Transverse colon (tissue), 4 donors: ENCODE measurements at regions not wholly inside any gene's neighbourhood (a gene's known extent, or its start where the extent isn't known, plus 50 kb on each side); places are given as distances from the start of the nearest gene placed in this dataset.
A peak's percentile ranks its signal among the peaks of the same experiment; 100 is the strongest.

Experiments
- DNase-seq: peaks from one replicate; pipeline ENCODE4 v3.0.0-alpha.2; 2019
- H3K27ac ChIP-seq, 4 donors: fragments of 200-600 bp; sonication (generic); 2 replicates each; pipeline ENCODE4 v1.5.1; 2016 to 2018; ENCODE audit warnings: inconsistent platforms in 4 of 4
- H3K27me3 ChIP-seq: fragments of 200-600 bp; sonication (generic); 2 replicates; pipeline ENCODE4 v1.5.1; 2017; ENCODE audit warnings: inconsistent platforms
- H3K36me3 ChIP-seq, 4 donors: fragments of 200-600 bp; sonication (generic); 2 replicates each; pipeline ENCODE4 v1.5.1; 2017 to 2019; ENCODE audit warnings: inconsistent platforms in 4 of 4
- H3K4me1 ChIP-seq, 4 donors: fragments of 200-600 bp; sonication (generic); 2 replicates each; pipeline ENCODE4 v1.5.1; 2017 to 2020; ENCODE audit warnings: inconsistent platforms in 4 of 4
- H3K4me3 ChIP-seq, 4 donors: fragments of 200-600 bp; sonication (generic); 1 replicate in 1 of 4; 2 replicates in 3 of 4; pipeline versions ENCODE4 v1.5.1 to v1.6.1; 2017 to 2019; ENCODE audit warnings: inconsistent platforms in 4 of 4
- H3K9me3 ChIP-seq, 2 donors: fragments of 200-600 bp; sonication (generic); 2 replicates each; pipeline ENCODE4 v1.5.1; 2017 to 2019; ENCODE audit warnings: inconsistent platforms in 2 of 2
- EP300 ChIP-seq: sonication (generic); formaldehyde crosslinking; IDR thresholded peaks from one replicate; pipeline ENCODE4 v1.6.1; 2017; ENCODE audit warnings: antibody characterized with exemption, low read depth
- POLR2A ChIP-seq: fragments of 450-650 bp; IDR thresholded peaks from one replicate; pipeline ENCODE4 v1.6.1; 2016; ENCODE audit warnings: antibody characterized with exemption, mild to moderate bottlenecking, moderate library complexity
- POLR2AphosphoS5 ChIP-seq, 3 donors: sonication (generic); formaldehyde crosslinking; IDR thresholded peaks; one replicate each; pipeline ENCODE4 v1.6.1; 2016; ENCODE audit warnings: antibody characterized with exemption in 3 of 3
- WGBS, 2 donors: methylation state at CpG; one replicate each; pipeline ENCODE4 v1.1.5; 2018; ENCODE audit warnings: low coverage in 1 of 2; 5-methylcytosine and 5-hydroxymethylcytosine counted together
- in situ Hi-C, 4 donors: fragments of 200-750 bp; cut with MboI; loops; one replicate each; pipeline versions ENCODE4 v1.15.0 to v1.15.1; 2017; ENCODE audit warnings: low sequenced_read_pairs in 3 of 4, low pct_ligation_motif_present in 1 of 4, low pct_unique_long_range_greater_than_20kb in 1 of 4
- intact Hi-C: fragments of 100-400 bp; cut with DNase I; formaldehyde crosslinking; loops from one replicate; pipeline ENCODE4 v1.15.1; 2023; ENCODE audit warnings: low total_unique reads
- TF ChIP-seq, protein P1 (sequence below), 5 experiments: fragments of 200-600 bp in 3 of 5; fragments of 450-650 bp in 2 of 5; sonication (generic) in 3 of 5; IDR thresholded peaks; 1 replicate in 2 of 5; 2 replicates in 3 of 5; pipeline ENCODE4 v1.5.1; 2016 to 2017; ENCODE audit warnings: antibody characterized with exemption in 5 of 5, inconsistent platforms in 3 of 5, mild to moderate bottlenecking in 2 of 5, moderate library complexity in 1 of 5

DNA sequence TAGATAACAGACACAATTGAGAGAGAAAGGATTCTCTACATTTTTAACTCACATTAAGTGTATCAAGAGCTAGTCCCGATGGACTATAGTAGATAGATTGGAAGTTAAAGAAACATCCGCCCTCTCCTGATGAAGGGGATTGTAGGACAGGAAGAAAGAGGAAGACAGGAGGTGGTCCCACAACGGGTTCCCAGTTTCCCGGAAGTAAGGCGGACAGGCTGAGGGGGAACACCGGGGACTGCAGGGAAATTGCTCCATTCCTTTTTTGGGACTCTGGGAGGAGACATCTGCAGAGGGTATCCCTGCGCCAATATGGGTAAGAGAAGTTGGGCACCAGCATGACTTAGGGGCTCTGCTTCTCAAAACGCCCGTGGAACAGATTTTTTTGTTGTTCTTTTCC, 177.5 kb upstream of the ATF7IP start:
- Histone ChIP-seq H3K27ac (peak overlapping the region in 1 of 4 donors; percentile 36), H3K9me3 (no peaks in the 10 kb centered on the region), H3K4me3 (no peak overlapping the region), H3K36me3 (no peaks in the 10 kb centered on the region), H3K27me3 (no peaks in the 10 kb centered on the region), H3K4me1 (peaks cover 0 to 16% (median 7%) of the 10 kb centered on the region in 4 donors)
- WGBS, 2 donors = 87 to 92% methylated on average over 2 to 9 of the region's 9 CpGs
- no peak for TF ChIP-seq POLR2A
- TF ChIP-seq, protein P1, sequence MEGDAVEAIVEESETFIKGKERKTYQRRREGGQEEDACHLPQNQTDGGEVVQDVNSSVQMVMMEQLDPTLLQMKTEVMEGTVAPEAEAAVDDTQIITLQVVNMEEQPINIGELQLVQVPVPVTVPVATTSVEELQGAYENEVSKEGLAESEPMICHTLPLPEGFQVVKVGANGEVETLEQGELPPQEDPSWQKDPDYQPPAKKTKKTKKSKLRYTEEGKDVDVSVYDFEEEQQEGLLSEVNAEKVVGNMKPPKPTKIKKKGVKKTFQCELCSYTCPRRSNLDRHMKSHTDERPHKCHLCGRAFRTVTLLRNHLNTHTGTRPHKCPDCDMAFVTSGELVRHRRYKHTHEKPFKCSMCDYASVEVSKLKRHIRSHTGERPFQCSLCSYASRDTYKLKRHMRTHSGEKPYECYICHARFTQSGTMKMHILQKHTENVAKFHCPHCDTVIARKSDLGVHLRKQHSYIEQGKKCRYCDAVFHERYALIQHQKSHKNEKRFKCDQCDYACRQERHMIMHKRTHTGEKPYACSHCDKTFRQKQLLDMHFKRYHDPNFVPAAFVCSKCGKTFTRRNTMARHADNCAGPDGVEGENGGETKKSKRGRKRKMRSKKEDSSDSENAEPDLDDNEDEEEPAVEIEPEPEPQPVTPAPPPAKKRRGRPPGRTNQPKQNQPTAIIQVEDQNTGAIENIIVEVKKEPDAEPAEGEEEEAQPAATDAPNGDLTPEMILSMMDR (IDR thresholded peaks at IDR 0.05) = no peak
- no peak for TF ChIP-seq POLR2AphosphoS5 (IDR thresholded peaks at IDR 0.05)
- no peak for DNase-seq
- intact Hi-C loops (no loop called here), in situ Hi-C loops (no loop called here)

DNA sequence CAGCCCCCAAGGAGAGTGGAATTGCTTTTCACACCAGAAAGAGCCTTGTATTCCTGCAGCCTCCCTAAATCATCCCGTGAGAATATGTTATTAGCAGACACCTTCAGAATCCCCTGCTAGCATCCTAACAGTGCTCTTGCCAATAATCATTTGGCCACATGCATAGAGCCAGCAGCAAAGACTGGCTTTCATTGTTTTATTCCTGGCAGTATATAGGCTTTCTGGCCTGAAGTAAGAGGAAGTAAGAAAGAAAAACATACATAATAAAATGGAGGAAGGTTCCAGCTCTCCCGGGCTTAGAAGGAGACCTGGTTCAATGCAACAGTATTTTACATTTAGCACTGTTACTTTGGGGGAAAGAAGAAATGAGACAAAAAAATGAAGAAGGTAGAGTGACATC, 176.7 kb upstream of the ATF7IP start:
- Histone ChIP-seq H3K9me3 (no peaks in the 10 kb centered on the region), H3K4me3 (no peak overlapping the region), H3K36me3 (no peaks in the 10 kb centered on the region), H3K27ac (peak overlapping the region; percentile 36 to 60 (median 42)), H3K4me1 (peaks cover 0 to 16% (median 7%) of the 10 kb centered on the region in 4 donors), H3K27me3 (no peaks in the 10 kb centered on the region)
- in situ Hi-C loops (no loop called here), intact Hi-C loops (no loop called here)
- WGBS, 2 donors = 18 to 20% methylated on average over 1 to 2 of the region's 2 CpGs
- no peak for DNase-seq
- TF ChIP-seq POLR2AphosphoS5 (IDR thresholded peaks at IDR 0.05) (no peak), EP300 (no peak), POLR2A (no peak)
- TF ChIP-seq, protein P1 (IDR thresholded peaks at IDR 0.05) = no peak

DNA sequence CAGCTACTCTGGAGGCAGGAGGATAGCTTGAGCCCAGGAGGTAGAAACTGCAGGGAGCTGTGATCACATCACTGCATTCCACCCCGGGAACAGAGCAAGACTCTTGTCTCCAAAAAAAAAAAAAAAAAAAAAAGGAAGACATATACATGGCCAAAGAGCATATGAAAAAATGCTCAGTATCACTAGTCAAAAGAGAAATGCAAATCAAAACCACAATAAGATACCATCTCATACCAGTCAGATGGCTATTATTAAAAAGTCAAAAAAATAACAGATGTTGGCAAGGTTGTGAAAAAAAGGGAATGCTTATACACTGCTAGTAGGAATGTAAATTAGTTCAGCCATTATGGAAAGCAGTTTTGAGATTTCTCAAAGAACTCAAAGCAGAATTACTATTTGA, 174.8 kb upstream of the ATF7IP start:
- TF ChIP-seq, protein P1 (IDR thresholded peaks at IDR 0.05) = no peak
- no peak for TF ChIP-seq EP300
- no peak for TF ChIP-seq POLR2AphosphoS5 (IDR thresholded peaks at IDR 0.05)
- TF ChIP-seq POLR2A = no peak
- no peaks in the 10 kb centered on the region for H3K36me3 ChIP-seq
- intact Hi-C loops = no loop called here
- no peaks in the 10 kb centered on the region for H3K9me3 ChIP-seq
- no peak overlapping the region for H3K4me3 ChIP-seq
- H3K27me3 ChIP-seq = no peaks in the 10 kb centered on the region
- H3K4me1 ChIP-seq = peaks cover 0 to 16% (median 7%) of the 10 kb centered on the region in 4 donors
- no peak for DNase-seq
- WGBS, 2 donors = 65 to 100% methylated on average over 1 of the region's 1 CpG
- no peak overlapping the region for H3K27ac ChIP-seq
- in situ Hi-C loops = no loop called here

DNA sequence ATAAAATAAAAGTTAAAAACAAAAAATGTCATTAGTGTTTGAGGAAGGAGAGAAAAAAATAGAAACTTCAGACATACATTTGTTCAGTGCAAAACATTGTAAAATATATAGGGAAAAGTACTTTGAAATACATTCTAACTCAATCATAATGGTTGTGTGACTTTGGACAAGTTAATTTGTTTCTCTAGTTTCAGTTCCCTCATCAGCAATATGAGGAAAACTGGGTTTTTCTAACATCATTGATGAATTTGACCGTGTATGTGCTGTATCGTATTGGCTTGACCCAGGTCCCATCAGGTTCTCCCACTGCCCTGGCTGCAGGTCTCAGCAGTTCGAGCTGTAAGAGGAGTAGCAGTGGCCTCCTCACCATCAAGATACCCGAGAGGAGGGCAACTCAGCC, 173.9 kb upstream of the ATF7IP start:
- Histone ChIP-seq H3K4me3 (no peak overlapping the region), H3K27me3 (no peaks in the 10 kb centered on the region), H3K27ac (no peak overlapping the region), H3K36me3 (no peaks in the 10 kb centered on the region), H3K9me3 (no peaks in the 10 kb centered on the region), H3K4me1 (peaks cover 0 to 11% (median 3%) of the 10 kb centered on the region in 4 donors)
- TF ChIP-seq, protein P1 (IDR thresholded peaks at IDR 0.05) = no peak
- TF ChIP-seq POLR2A (no peak), EP300 (no peak), POLR2AphosphoS5 (IDR thresholded peaks at IDR 0.05) (no peak)
- in situ Hi-C loops = no loop called here
- 54 to 96% methylated on average over 4 of the region's 4 CpGs for WGBS, 2 donors
- intact Hi-C loops = no loop called here
- no peak for DNase-seq
